ENCODE measurements at regions not wholly inside any gene's neighbourhood (a gene's known extent, or its start where the extent isn't known, plus 50 kb on each side); places are given as distances from the start of the nearest gene placed in this dataset.

- TF ChIP-seq CTCF (conservative IDR thresholded peaks at IDR 0.05), result no peak
- no peaks in the 10 kb centered on the region for H3K27me3 Mint-ChIP-seq
- DNase-seq (ENCODE audit: extremely low spot score, unreplicated experiment), result no peak
- no peak overlapping the region for H3K27ac Mint-ChIP-seq
- H3K36me3 Mint-ChIP-seq, result no peaks in the 10 kb centered on the region
- H3K4me3 Mint-ChIP-seq, result no peak overlapping the region
- H3K4me1 Mint-ChIP-seq (ENCODE audit: unreplicated experiment), result no peaks in the 10 kb centered on the region
- no peaks in the 10 kb centered on the region for H3K9me3 Mint-ChIP-seq
Observed at GRCh38 chr3:163138258-163138657, 1641.7 kb downstream of the OTOL1 start.

- no peak for DNase-seq (ENCODE audit: extremely low spot score, unreplicated experiment)
- Mint-ChIP-seq H3K27ac (no peak overlapping the region), H3K4me3 (no peak overlapping the region), H3K27me3 (no peaks in the 10 kb centered on the region), H3K36me3 (no peaks in the 10 kb centered on the region), H3K9me3 (no peaks in the 10 kb centered on the region), H3K4me1 (ENCODE audit: unreplicated experiment) (no peaks in the 10 kb centered on the region)
- no peak for TF ChIP-seq CTCF (conservative IDR thresholded peaks at IDR 0.05)
Observed at GRCh38 chr3:163132111-163132510, 1635.5 kb downstream of the OTOL1 start.

GRCh38 chr3:163129287-163129686 lies 1632.7 kb downstream of the OTOL1 start:
- Mint-ChIP-seq H3K4me1 (ENCODE audit: unreplicated experiment) (no peaks in the 10 kb centered on the region), H3K27ac (no peak overlapping the region), H3K4me3 (no peak overlapping the region), H3K9me3 (no peaks in the 10 kb centered on the region), H3K27me3 (no peaks in the 10 kb centered on the region), H3K36me3 (no peaks in the 10 kb centered on the region)
- no peak for DNase-seq (ENCODE audit: extremely low spot score, unreplicated experiment)
- no peak for TF ChIP-seq CTCF (conservative IDR thresholded peaks at IDR 0.05)

GRCh38 chr3:163126115-163126514 lies 1629.5 kb downstream of the OTOL1 start:
- Mint-ChIP-seq H3K27ac (no peak overlapping the region), H3K4me1 (ENCODE audit: unreplicated experiment) (no peaks in the 10 kb centered on the region), H3K36me3 (no peaks in the 10 kb centered on the region), H3K4me3 (no peak overlapping the region), H3K27me3 (no peaks in the 10 kb centered on the region), H3K9me3 (no peaks in the 10 kb centered on the region)
- no peak for DNase-seq (ENCODE audit: extremely low spot score, unreplicated experiment)
- no peak for TF ChIP-seq CTCF (conservative IDR thresholded peaks at IDR 0.05)

Small RNAs in the stretch of these regions (microRNA-seq; reads per million reads assigned to microRNA genes)
- 1.4 reads per million for gene MIR1263
